HG03066 (cell line): ENCODE measurements at regions not wholly inside any gene's neighbourhood (a gene's known extent, or its start where the extent isn't known, plus 50 kb on each side); places are given as distances from the start of the nearest gene placed in this dataset.

Experiments used
- ATAC-seq: cut with Tn5 transposase; IDR thresholded peaks from one replicate; pipeline ENCODE4 v1.9.1; 2021; ENCODE audit warnings: low read depth; ENCODE audit not compliant: unreplicated experiment

- ATAC-seq, result no peak
Measured at GRCh38 chr5:28542987-28543386, 1504.6 kb upstream of the CDH9 start.

GRCh38 chr5:28523888-28524635 lies 1485.7 kb upstream of the CDH9 start:
- ATAC-seq, result peak; percentile 24

GRCh38 chr5:28523416-28523815 lies 1485.0 kb upstream of the CDH9 start:
- ATAC-seq, result peak; percentile 54

- no peak for ATAC-seq
Measured at GRCh38 chr5:28517691-28518090, 1479.3 kb upstream of the CDH9 start.

- ATAC-seq, result no peak
Measured at GRCh38 chr5:28516722-28517121, 1478.3 kb upstream of the CDH9 start.

GRCh38 chr5:28512648-28513047 lies 1474.3 kb upstream of the CDH9 start:
- no peak for ATAC-seq

- no peak for ATAC-seq
Measured at GRCh38 chr5:28505121-28505520, 1466.7 kb upstream of the CDH9 start.

- no peak for ATAC-seq
Measured at GRCh38 chr5:28500511-28500910, 1462.1 kb upstream of the CDH9 start.

- no peak for ATAC-seq
Measured at GRCh38 chr5:28499766-28500290, 1461.4 kb upstream of the CDH9 start.

GRCh38 chr5:28495876-28496275 lies 1457.5 kb upstream of the CDH9 start:
- ATAC-seq, result no peak

GRCh38 chr5:28493456-28493855 lies 1455.1 kb upstream of the CDH9 start:
- ATAC-seq, result no peak

- no peak for ATAC-seq
Measured at GRCh38 chr5:28488752-28489151, 1450.4 kb upstream of the CDH9 start.

GRCh38 chr5:28483327-28484025 lies 1445.1 kb upstream of the CDH9 start:
- no peak for ATAC-seq

- no peak for ATAC-seq
Measured at GRCh38 chr5:28473531-28474107, 1435.2 kb upstream of the CDH9 start.

GRCh38 chr5:28468166-28468565 lies 1429.8 kb upstream of the CDH9 start:
- ATAC-seq, result peak; percentile 76

GRCh38 chr5:28463728-28464127 lies 1425.3 kb upstream of the CDH9 start:
- no peak for ATAC-seq

GRCh38 chr5:28451483-28451882 lies 1413.1 kb upstream of the CDH9 start:
- ATAC-seq, result no peak

- no peak for ATAC-seq
Measured at GRCh38 chr5:28450997-28451396, 1412.6 kb upstream of the CDH9 start.

GRCh38 chr5:28448791-28449190 lies 1410.4 kb upstream of the CDH9 start:
- ATAC-seq, result no peak

GRCh38 chr5:28430565-28431178 lies 1392.3 kb upstream of the CDH9 start:
- no peak for ATAC-seq

- no peak for ATAC-seq
Measured at GRCh38 chr5:28421141-28421540, 1382.8 kb upstream of the CDH9 start.
